SK-N-SH (cell line): ENCODE measurements at regions not wholly inside any gene's neighbourhood (a gene's known extent, or its start where the extent isn't known, plus 50 kb on each side); places are given as distances from the start of the nearest gene placed in this dataset.

Experiments used
- CTCF ChIA-PET: fragments of 300-600, 350-600 bp; formaldehyde crosslinking; extraction: SDS; loops from one replicate; lab custom pipeline; 2021; lab: Yijun Ruan, JAX
- POLR2A ChIA-PET: fragments of 350-600 bp; sonication (Branson Sonifier 250); formaldehyde crosslinking; extraction: SDS; loops from one replicate; lab custom pipeline; 2020; ENCODE audit warnings: antibody characterized with exemption, inconsistent platforms; lab: Yijun Ruan, JAX
- DNase-seq: peaks from one replicate; pipeline ENCODE4 v3.0.0; 2012
- H2AFZ ChIP-seq: fragments of 200-600 bp; sonication (generic); 2 replicates; pipeline ENCODE4 v1.8.1; 2016; ENCODE audit warnings: antibody characterized with exemption, mild to moderate bottlenecking, low read depth
- H3F3A ChIP-seq: fragments of 200-600 bp; sonication (generic); replicated peaks from 2 replicates; pipeline ENCODE3; 2016; ENCODE audit warnings: antibody characterized with exemption, mild to moderate bottlenecking; ENCODE audit not compliant: insufficient read depth
- H3K27ac ChIP-seq, 2 experiments: fragments of 200-500 bp in 1 of 2; fragments of 200-600 bp in 1 of 2; sonication (Bioruptor generic) in 1 of 2; sonication (generic), shearing (Covaris generic) in 1 of 2; 2 replicates each; pipeline versions ENCODE4 v1.5.1 to v1.6.1; 2014 to 2016; ENCODE audit warnings: low read depth in 2 of 2, inconsistent platforms in 1 of 2, low read length in 1 of 2, mild to moderate bottlenecking in 1 of 2, mixed read lengths in 1 of 2
- H3K27me3 ChIP-seq: fragments of 200-600 bp; sonication (generic), shearing (Covaris generic); 2 replicates; pipeline ENCODE4 v1.6.1; 2016; ENCODE audit warnings: mixed run types; ENCODE audit not compliant: insufficient read depth
- H3K36me3 ChIP-seq, 2 experiments: fragments of 200-500 bp in 1 of 2; fragments of 200-600 bp in 1 of 2; sonication (Bioruptor generic) in 1 of 2; sonication (generic) in 1 of 2; replicated peaks in 1 of 2; 2 replicates each; pipeline versions ENCODE3 to v1.5.1; 2014 to 2016; ENCODE audit warnings: low read length in 1 of 2, mild to moderate bottlenecking in 1 of 2; ENCODE audit not compliant: insufficient read depth in 2 of 2, control insufficient read depth in 1 of 2
- H3K4me1 ChIP-seq, 2 experiments: fragments of 200-500 bp in 1 of 2; fragments of 200-600 bp in 1 of 2; sonication (Bioruptor generic) in 1 of 2; sonication (generic), shearing (Covaris generic) in 1 of 2; 2 replicates each; pipeline versions ENCODE4 v1.5.1 to v1.6.1; 2014 to 2016; ENCODE audit warnings: low read depth in 1 of 2, low read length in 1 of 2, mixed run types in 1 of 2; ENCODE audit not compliant: insufficient read depth in 2 of 2, control insufficient read depth in 1 of 2
- H3K4me2 ChIP-seq: fragments of 200-600 bp; sonication (generic), shearing (Covaris generic); 2 replicates; pipeline ENCODE4 v1.6.1; 2017; ENCODE audit warnings: mixed run types
- H3K4me3 ChIP-seq, 2 experiments: fragments of 200-500 bp in 1 of 2; fragments of 200-600 bp in 1 of 2; sonication (Bioruptor generic) in 1 of 2; sonication (generic), shearing (Covaris generic) in 1 of 2; 2 replicates each; pipeline versions ENCODE4 v1.5.1 to v1.8.1; 2014 to 2016; ENCODE audit warnings: low read depth in 2 of 2, inconsistent platforms in 1 of 2, low read length in 1 of 2, mild to moderate bottlenecking in 1 of 2, mixed read lengths in 1 of 2, moderate library complexity in 1 of 2
- H3K79me2 ChIP-seq: fragments of 200-600 bp; sonication (generic); 2 replicates; pipeline ENCODE4 v1.8.1; 2017; ENCODE audit warnings: mild to moderate bottlenecking; ENCODE audit not compliant: insufficient read depth
- H3K9ac ChIP-seq: fragments of 200-600 bp; sonication (generic); 2 replicates; pipeline ENCODE4 v1.6.1; 2017; ENCODE audit warnings: mixed run types
- H3K9me2 ChIP-seq: fragments of 200-600 bp; sonication (generic); 2 replicates; pipeline ENCODE4 v1.6.1; 2017; ENCODE audit warnings: mixed run types
- H3K9me3 ChIP-seq: fragments of 200-600 bp; sonication (generic); 2 replicates; pipeline ENCODE4 v1.6.1; 2017; ENCODE audit warnings: mixed run types, mild to moderate bottlenecking, moderate library complexity
- H4K20me1 ChIP-seq: fragments of 200-600 bp; sonication (generic); 2 replicates; pipeline ENCODE4 v1.6.1; 2017; ENCODE audit warnings: mild to moderate bottlenecking, mixed run types; ENCODE audit not compliant: insufficient read depth
- EP300 ChIP-seq, 2 experiments: IDR thresholded peaks; 2 replicates each; pipeline versions ENCODE4 v1.4.0 to v1.6.1; 2012; ENCODE audit warnings: borderline replicate concordance in 1 of 2, low read depth in 1 of 2, low read length in 1 of 2
- FOSL2 ChIP-seq: IDR thresholded peaks from 2 replicates; pipeline ENCODE4 v1.4.0; 2012; ENCODE audit warnings: low read depth, mild to moderate bottlenecking, moderate library complexity, borderline replicate concordance
- GABPA ChIP-seq: IDR thresholded peaks from 2 replicates; pipeline ENCODE4 v1.4.0; 2012; ENCODE audit warnings: low read depth, mild to moderate bottlenecking
- MXI1 ChIP-seq: IDR thresholded peaks from 2 replicates; pipeline ENCODE4 v1.6.1; 2012; ENCODE audit warnings: mild to moderate bottlenecking, low read depth, low read length, improper control_type of control experiment
- NFIC ChIP-seq: IDR thresholded peaks from 2 replicates; pipeline ENCODE4 v1.4.0; 2012; ENCODE audit warnings: borderline replicate concordance
- NRF1 ChIP-seq: IDR thresholded peaks from 2 replicates; pipeline ENCODE4 v1.6.1; 2012; ENCODE audit warnings: low read depth, mild to moderate bottlenecking, low read length
- POLR2AphosphoS5 ChIP-seq: IDR thresholded peaks from 2 replicates; pipeline ENCODE4 v1.6.1; 2012; ENCODE audit warnings: low read depth, low read length
- RFX5 ChIP-seq: IDR thresholded peaks from 2 replicates; pipeline ENCODE4 v1.6.1; 2012; ENCODE audit warnings: mild to moderate bottlenecking, improper control_type of control experiment, low read length
- SIN3A ChIP-seq: IDR thresholded peaks from 2 replicates; pipeline ENCODE4 v1.6.1; 2012; ENCODE audit warnings: low read depth, mild to moderate bottlenecking, low read length, moderate library complexity, borderline replicate concordance
- TAF1 ChIP-seq: IDR thresholded peaks from 2 replicates; pipeline ENCODE4 v1.6.1; 2012; ENCODE audit warnings: low read depth, mild to moderate bottlenecking, low read length, moderate library complexity, borderline replicate concordance
- TCF12 ChIP-seq: IDR thresholded peaks from 2 replicates; pipeline ENCODE4 v1.4.0; 2012
- YY1 ChIP-seq: IDR thresholded peaks from 2 replicates; pipeline ENCODE4 v1.4.0; 2012; ENCODE audit warnings: low read depth, mild to moderate bottlenecking
- WGBS: methylation state at CpG from one replicate; pipeline ENCODE4 v1.1.6; 2017; ENCODE audit warnings: low lambda C conversion rate; 5-methylcytosine and 5-hydroxymethylcytosine counted together
- TF ChIP-seq, protein P1 (sequence below): IDR thresholded peaks from 2 replicates; pipeline ENCODE4 v1.6.1; 2012; ENCODE audit warnings: mild to moderate bottlenecking, low read depth, low read length, moderate library complexity
- TF ChIP-seq, protein P2 (sequence below): IDR thresholded peaks from 2 replicates; pipeline ENCODE4; 2012
- TF ChIP-seq, protein P3 (sequence below): fragments of 150-350 bp; IDR thresholded peaks from 2 replicates; pipeline ENCODE4 v1.6.1; 2016; ENCODE audit warnings: mild to moderate bottlenecking, low read depth, low read length
- TF ChIP-seq, protein P4 (sequence below): IDR thresholded peaks from 2 replicates; pipeline ENCODE4 v1.4.0; 2012; ENCODE audit warnings: low read depth, borderline replicate concordance

DNA sequence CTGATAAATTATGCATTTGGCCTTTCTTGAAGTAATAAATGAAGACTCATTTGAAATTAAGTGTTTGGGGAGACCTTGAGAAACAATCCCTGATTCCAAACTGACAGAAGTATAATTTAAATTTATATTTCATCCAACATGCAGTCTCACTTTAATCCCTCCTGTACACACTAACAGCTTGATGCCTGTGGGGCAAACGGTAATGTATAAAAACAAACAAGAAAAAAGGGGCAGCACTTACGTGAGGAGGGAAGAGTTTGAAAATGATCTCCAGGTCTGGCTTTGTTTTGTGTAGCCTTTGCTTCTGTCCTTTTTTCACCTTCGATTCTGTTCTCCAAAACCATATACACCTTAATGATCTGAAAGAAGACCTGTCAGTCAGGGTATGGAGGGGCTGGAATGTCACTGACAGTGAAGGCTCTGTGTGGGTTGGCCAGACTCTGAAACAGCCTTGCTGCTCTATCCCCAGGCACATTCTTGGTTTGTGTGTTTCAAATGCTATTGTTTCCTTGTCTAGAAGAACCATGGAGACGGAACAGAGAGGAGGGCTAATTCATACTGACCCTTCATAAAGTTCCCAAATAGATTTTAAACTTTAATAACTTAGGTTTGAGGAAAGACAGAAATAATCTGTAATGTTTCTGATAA lies 338.2 kb upstream of the WWC1 start:
- Histone ChIP-seq H2AFZ (no peak overlapping the region), H3K79me2 (no peaks in the 10 kb centered on the region), H3K27ac (no peak overlapping the region), H4K20me1 (no peaks in the 10 kb centered on the region), H3K9ac (no peak overlapping the region), H3K27me3 (no peaks in the 10 kb centered on the region), H3K9me2 (no peaks in the 10 kb centered on the region), H3F3A (no peaks in the 10 kb centered on the region), H3K9me3 (no peaks in the 10 kb centered on the region), H3K4me1 (peaks cover 0 to 2% of the 10 kb centered on the region in 2 experiments; a peak in 1 of 4 replicates), H3K36me3 (no peaks in the 10 kb centered on the region), H3K4me3 (no peak overlapping the region), H3K4me2 (no peak overlapping the region)
- POLR2A ChIA-PET = no interaction called here
- peak; percentile 17 for DNase-seq
- CTCF ChIA-PET = interaction anchor here (0.6 to 1.6 kb wide), 2 partner anchors 9 to 25 kb away, joined by 3 to 4 read pairs; no protein-coding TSS in a partner anchor
- 45% methylated on average over 4 of the region's 4 CpGs for WGBS
- no peak for TF ChIP-seq SIN3A
- no peak for TF ChIP-seq GABPA
- TF ChIP-seq POLR2AphosphoS5 = no peak
- TF ChIP-seq NRF1 = no peak
- TF ChIP-seq MXI1 = no peak
- no peak for TF ChIP-seq EP300 (IDR thresholded peaks at IDR 0.05; ENCODE audit: borderline replicate concordance in 1 of 2, low read depth in 1 of 2, low read length in 1 of 2)
- TF ChIP-seq NFIC = no peak
- no peak for TF ChIP-seq TCF12
- no peak for TF ChIP-seq RFX5
- TF ChIP-seq TAF1 = no peak
- TF ChIP-seq, protein P1, sequence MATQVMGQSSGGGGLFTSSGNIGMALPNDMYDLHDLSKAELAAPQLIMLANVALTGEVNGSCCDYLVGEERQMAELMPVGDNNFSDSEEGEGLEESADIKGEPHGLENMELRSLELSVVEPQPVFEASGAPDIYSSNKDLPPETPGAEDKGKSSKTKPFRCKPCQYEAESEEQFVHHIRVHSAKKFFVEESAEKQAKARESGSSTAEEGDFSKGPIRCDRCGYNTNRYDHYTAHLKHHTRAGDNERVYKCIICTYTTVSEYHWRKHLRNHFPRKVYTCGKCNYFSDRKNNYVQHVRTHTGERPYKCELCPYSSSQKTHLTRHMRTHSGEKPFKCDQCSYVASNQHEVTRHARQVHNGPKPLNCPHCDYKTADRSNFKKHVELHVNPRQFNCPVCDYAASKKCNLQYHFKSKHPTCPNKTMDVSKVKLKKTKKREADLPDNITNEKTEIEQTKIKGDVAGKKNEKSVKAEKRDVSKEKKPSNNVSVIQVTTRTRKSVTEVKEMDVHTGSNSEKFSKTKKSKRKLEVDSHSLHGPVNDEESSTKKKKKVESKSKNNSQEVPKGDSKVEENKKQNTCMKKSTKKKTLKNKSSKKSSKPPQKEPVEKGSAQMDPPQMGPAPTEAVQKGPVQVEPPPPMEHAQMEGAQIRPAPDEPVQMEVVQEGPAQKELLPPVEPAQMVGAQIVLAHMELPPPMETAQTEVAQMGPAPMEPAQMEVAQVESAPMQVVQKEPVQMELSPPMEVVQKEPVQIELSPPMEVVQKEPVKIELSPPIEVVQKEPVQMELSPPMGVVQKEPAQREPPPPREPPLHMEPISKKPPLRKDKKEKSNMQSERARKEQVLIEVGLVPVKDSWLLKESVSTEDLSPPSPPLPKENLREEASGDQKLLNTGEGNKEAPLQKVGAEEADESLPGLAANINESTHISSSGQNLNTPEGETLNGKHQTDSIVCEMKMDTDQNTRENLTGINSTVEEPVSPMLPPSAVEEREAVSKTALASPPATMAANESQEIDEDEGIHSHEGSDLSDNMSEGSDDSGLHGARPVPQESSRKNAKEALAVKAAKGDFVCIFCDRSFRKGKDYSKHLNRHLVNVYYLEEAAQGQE = no peak
- TF ChIP-seq YY1 = no peak
- TF ChIP-seq FOSL2 = no peak
- TF ChIP-seq, protein P2, sequence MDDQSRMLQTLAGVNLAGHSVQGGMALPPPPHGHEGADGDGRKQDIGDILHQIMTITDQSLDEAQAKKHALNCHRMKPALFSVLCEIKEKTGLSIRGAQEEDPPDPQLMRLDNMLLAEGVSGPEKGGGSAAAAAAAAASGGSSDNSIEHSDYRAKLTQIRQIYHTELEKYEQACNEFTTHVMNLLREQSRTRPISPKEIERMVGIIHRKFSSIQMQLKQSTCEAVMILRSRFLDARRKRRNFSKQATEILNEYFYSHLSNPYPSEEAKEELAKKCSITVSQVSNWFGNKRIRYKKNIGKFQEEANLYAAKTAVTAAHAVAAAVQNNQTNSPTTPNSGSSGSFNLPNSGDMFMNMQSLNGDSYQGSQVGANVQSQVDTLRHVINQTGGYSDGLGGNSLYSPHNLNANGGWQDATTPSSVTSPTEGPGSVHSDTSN = no peak
- TF ChIP-seq, protein P3, sequence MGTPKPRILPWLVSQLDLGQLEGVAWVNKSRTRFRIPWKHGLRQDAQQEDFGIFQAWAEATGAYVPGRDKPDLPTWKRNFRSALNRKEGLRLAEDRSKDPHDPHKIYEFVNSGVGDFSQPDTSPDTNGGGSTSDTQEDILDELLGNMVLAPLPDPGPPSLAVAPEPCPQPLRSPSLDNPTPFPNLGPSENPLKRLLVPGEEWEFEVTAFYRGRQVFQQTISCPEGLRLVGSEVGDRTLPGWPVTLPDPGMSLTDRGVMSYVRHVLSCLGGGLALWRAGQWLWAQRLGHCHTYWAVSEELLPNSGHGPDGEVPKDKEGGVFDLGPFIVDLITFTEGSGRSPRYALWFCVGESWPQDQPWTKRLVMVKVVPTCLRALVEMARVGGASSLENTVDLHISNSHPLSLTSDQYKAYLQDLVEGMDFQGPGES = no peak
- TF ChIP-seq, protein P4, sequence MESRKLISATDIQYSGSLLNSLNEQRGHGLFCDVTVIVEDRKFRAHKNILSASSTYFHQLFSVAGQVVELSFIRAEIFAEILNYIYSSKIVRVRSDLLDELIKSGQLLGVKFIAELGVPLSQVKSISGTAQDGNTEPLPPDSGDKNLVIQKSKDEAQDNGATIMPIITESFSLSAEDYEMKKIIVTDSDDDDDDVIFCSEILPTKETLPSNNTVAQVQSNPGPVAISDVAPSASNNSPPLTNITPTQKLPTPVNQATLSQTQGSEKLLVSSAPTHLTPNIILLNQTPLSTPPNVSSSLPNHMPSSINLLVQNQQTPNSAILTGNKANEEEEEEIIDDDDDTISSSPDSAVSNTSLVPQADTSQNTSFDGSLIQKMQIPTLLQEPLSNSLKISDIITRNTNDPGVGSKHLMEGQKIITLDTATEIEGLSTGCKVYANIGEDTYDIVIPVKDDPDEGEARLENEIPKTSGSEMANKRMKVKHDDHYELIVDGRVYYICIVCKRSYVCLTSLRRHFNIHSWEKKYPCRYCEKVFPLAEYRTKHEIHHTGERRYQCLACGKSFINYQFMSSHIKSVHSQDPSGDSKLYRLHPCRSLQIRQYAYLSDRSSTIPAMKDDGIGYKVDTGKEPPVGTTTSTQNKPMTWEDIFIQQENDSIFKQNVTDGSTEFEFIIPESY = no peak
